ENCODE measurements at regions not wholly inside any gene's neighbourhood (a gene's known extent, or its start where the extent isn't known, plus 50 kb on each side); places are given as distances from the start of the nearest gene placed in this dataset.

DNA sequence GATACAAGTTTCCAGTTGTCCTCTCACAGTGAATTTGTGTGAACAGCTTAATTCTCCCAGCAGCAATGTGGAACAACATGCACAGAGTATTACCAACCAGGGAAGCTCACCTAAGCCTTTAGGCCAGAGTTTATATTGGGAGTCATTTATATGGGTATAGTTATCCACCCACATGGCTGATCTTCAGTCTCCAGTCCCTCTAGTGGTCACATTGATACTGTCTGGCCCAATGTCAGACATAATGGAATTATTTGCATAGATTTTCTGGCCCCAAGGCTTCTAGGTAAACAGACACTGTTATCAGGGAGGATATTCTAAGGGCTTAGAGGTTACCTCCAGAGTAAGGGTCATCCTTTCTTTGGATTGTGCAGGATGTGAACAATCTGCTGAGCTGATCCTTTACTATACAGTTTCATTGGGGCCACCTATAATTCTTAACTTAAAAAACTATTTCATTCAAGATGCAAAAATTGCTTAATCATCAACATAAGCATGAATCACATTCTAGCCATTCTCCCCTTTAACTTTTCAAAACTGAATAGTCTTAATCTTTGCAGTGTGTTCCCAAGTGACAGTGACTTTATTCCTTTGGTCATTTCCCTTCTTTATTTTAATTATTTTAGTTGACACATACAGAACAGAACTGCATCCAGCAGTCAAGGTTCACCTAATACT is 210.9 kb downstream of the LTN1 start:
- DNase-seq (no peak), ATAC-seq (ENCODE audit: insufficient read depth, low FRiP score) (no peak)
- Histone ChIP-seq H3K4me1 (ENCODE audit: control insufficient read depth in 5 of 5, insufficient read depth in 5 of 5, low read length in 5 of 5) (peaks cover 0 to 4% (median 0%) of the 10 kb centered on the region in 5 donors), H3K27me3 (ENCODE audit: control insufficient read depth in 3 of 3, insufficient read depth in 3 of 3, low read length in 2 of 3) (no peaks in the 10 kb centered on the region), H3K4me3 (no peak overlapping the region), H3K36me3 (ENCODE audit: control insufficient read depth in 4 of 4, insufficient read depth in 4 of 4, low read length in 4 of 4) (no peaks in the 10 kb centered on the region), H3K9me3 (ENCODE audit: control insufficient read depth in 4 of 4, insufficient read depth in 3 of 4, low read length in 3 of 4) (peaks cover 0 to 4% (median 1%) of the 10 kb centered on the region in 4 donors), H3K27ac (ENCODE audit: low read depth in 1 of 2, low read length in 1 of 2) (no peak overlapping the region), H3K9ac (ENCODE audit: insufficient read depth in 1 of 2, low read length in 2 of 2) (no peak overlapping the region)
- TF ChIP-seq, protein P1, sequence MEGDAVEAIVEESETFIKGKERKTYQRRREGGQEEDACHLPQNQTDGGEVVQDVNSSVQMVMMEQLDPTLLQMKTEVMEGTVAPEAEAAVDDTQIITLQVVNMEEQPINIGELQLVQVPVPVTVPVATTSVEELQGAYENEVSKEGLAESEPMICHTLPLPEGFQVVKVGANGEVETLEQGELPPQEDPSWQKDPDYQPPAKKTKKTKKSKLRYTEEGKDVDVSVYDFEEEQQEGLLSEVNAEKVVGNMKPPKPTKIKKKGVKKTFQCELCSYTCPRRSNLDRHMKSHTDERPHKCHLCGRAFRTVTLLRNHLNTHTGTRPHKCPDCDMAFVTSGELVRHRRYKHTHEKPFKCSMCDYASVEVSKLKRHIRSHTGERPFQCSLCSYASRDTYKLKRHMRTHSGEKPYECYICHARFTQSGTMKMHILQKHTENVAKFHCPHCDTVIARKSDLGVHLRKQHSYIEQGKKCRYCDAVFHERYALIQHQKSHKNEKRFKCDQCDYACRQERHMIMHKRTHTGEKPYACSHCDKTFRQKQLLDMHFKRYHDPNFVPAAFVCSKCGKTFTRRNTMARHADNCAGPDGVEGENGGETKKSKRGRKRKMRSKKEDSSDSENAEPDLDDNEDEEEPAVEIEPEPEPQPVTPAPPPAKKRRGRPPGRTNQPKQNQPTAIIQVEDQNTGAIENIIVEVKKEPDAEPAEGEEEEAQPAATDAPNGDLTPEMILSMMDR (IDR thresholded peaks at IDR 0.05; ENCODE audit: control extremely low read depth, extremely low read depth), result no peak

DNA sequence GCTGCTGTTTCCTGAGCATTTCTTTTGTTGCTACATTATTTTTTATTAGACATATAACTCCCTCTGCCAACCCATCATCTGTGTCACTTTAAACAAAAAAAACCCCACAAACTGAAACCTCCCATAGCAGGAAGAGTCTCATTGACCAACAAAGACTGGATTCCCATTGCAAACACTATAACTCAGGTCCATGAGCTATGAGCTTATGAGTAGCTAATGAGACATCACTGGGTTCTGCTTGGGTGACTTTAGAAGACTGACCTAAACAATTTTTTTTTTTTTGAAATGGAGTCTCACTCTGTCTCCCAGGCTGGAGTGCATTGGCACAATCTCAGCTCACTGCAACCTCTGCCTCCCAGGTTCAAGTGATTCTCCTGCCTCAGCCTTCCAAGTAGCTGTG is 212.8 kb downstream of the LTN1 start:
- no peak for DNase-seq
- H3K9ac ChIP-seq (ENCODE audit: insufficient read depth in 1 of 2, low read length in 2 of 2), result no peak overlapping the region
- no peaks in the 10 kb centered on the region for H3K36me3 ChIP-seq (ENCODE audit: control insufficient read depth in 4 of 4, insufficient read depth in 4 of 4, low read length in 4 of 4)
- no peaks in the 10 kb centered on the region for H3K27me3 ChIP-seq (ENCODE audit: control insufficient read depth in 3 of 3, insufficient read depth in 3 of 3, low read length in 2 of 3)
- H3K4me3 ChIP-seq, result no peak overlapping the region
- TF ChIP-seq, protein P1 (IDR thresholded peaks at IDR 0.05; ENCODE audit: control extremely low read depth, extremely low read depth), result no peak
- no peak for ATAC-seq (ENCODE audit: insufficient read depth, low FRiP score)
- peaks cover 0 to 4% (median 0%) of the 10 kb centered on the region in 5 donors for H3K4me1 ChIP-seq (ENCODE audit: control insufficient read depth in 5 of 5, insufficient read depth in 5 of 5, low read length in 5 of 5)
- H3K27ac ChIP-seq (ENCODE audit: low read depth in 1 of 2, low read length in 1 of 2), result no peak overlapping the region
- peaks cover 0 to 4% (median 0%) of the 10 kb centered on the region in 4 donors for H3K9me3 ChIP-seq (ENCODE audit: control insufficient read depth in 4 of 4, insufficient read depth in 3 of 4, low read length in 3 of 4)

DNA sequence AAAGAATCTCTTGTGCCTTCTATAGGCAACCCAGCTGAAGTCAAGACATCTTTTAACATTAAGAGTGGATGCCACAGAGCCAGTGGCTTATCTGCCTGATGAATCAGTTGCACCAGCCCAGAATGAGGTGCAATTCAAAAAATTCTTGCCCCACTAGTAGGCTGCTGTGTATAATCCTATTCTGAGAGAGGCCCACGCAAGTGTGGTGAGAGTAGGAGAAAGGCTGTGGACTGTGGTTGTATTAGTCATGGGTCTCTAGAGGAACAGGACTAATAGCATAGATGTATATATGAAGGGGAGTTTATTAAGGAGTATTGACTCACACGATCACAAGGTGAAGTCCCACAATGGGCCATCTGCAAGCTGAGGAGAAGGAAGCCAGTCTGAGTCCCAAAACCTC is 216.4 kb downstream of the LTN1 start:
- H3K27me3 ChIP-seq (ENCODE audit: control insufficient read depth in 3 of 3, insufficient read depth in 3 of 3, low read length in 2 of 3), result no peaks in the 10 kb centered on the region
- no peak overlapping the region for H3K27ac ChIP-seq (ENCODE audit: low read depth in 1 of 2, low read length in 1 of 2)
- no peak for DNase-seq
- TF ChIP-seq, protein P1 (IDR thresholded peaks at IDR 0.05; ENCODE audit: control extremely low read depth, extremely low read depth), result no peak
- no peaks in the 10 kb centered on the region for H3K9me3 ChIP-seq (ENCODE audit: control insufficient read depth in 4 of 4, insufficient read depth in 3 of 4, low read length in 3 of 4)
- H3K4me3 ChIP-seq, result no peak overlapping the region
- H3K4me1 ChIP-seq (ENCODE audit: control insufficient read depth in 5 of 5, insufficient read depth in 5 of 5, low read length in 5 of 5), result peaks cover 0 to 17% (median 9%) of the 10 kb centered on the region in 5 donors
- H3K36me3 ChIP-seq (ENCODE audit: control insufficient read depth in 4 of 4, insufficient read depth in 4 of 4, low read length in 4 of 4), result no peaks in the 10 kb centered on the region
- 88 to 95% methylated on average over 2 of the region's 2 CpGs for WGBS, 2 donors
- no peak overlapping the region for H3K9ac ChIP-seq (ENCODE audit: insufficient read depth in 1 of 2, low read length in 2 of 2)
- no peak for ATAC-seq (ENCODE audit: insufficient read depth, low FRiP score)

GRCh38 chr21:28775071-28775470 is 217.6 kb downstream of the LTN1 start:
- ATAC-seq (ENCODE audit: insufficient read depth, low FRiP score), result no peak
- no peaks in the 10 kb centered on the region for H3K9me3 ChIP-seq (ENCODE audit: control insufficient read depth in 4 of 4, insufficient read depth in 3 of 4, low read length in 3 of 4)
- no peak overlapping the region for H3K27ac ChIP-seq (ENCODE audit: low read depth in 1 of 2, low read length in 1 of 2)
- H3K9ac ChIP-seq (ENCODE audit: insufficient read depth in 1 of 2, low read length in 2 of 2), result no peak overlapping the region
- DNase-seq, result no peak
- H3K36me3 ChIP-seq (ENCODE audit: control insufficient read depth in 4 of 4, insufficient read depth in 4 of 4, low read length in 4 of 4), result no peaks in the 10 kb centered on the region
- peaks cover 0 to 23% (median 9%) of the 10 kb centered on the region in 5 donors for H3K4me1 ChIP-seq (ENCODE audit: control insufficient read depth in 5 of 5, insufficient read depth in 5 of 5, low read length in 5 of 5)
- no peaks in the 10 kb centered on the region for H3K27me3 ChIP-seq (ENCODE audit: control insufficient read depth in 3 of 3, insufficient read depth in 3 of 3, low read length in 2 of 3)
- H3K4me3 ChIP-seq, result no peak overlapping the region
- WGBS, 2 donors, result 67 to 85% methylated on average over 2 of the region's 2 CpGs
- TF ChIP-seq, protein P1 (IDR thresholded peaks at IDR 0.05; ENCODE audit: control extremely low read depth, extremely low read depth), result no peak

Measured in lung (tissue), 11 donors.